Mammary epithelial cell (primary cell): ENCODE measurements at regions not wholly inside any gene's neighbourhood (a gene's known extent, or its start where the extent isn't known, plus 50 kb on each side); places are given as distances from the start of the nearest gene placed in this dataset.

Experiments used
- CTCF ChIP-seq, 2 donors: IDR thresholded peaks in 1 of 2; conservative IDR thresholded peaks in 1 of 2; 2 replicates each; pipeline ENCODE4 v1.5.1; 2011 to 2012; ENCODE audit warnings: inconsistent platforms in 2 of 2, low read length in 2 of 2, mild to moderate bottlenecking in 2 of 2, control low read depth in 1 of 2, low read depth in 1 of 2; ENCODE audit not compliant: insufficient read depth in 1 of 2; ENCODE audit errors: extremely low read depth in 1 of 2
- EZH2 ChIP-seq: IDR thresholded peaks from 2 replicates; pipeline ENCODE4 v1.6.1; 2012; ENCODE audit warnings: low read length, inconsistent platforms, borderline replicate concordance

- no peak for TF ChIP-seq CTCF (conservative IDR thresholded peaks at IDR 0.05 in 1 of 2, IDR thresholded peaks at IDR 0.05 in 1 of 2; ENCODE audit: extremely low read depth in 1 of 2, insufficient read depth in 1 of 2, low read depth in 1 of 2, low read length in 2 of 2)
- no peak for TF ChIP-seq EZH2
Observed at GRCh38 chr2:21262426-21262940, 138.7 kb downstream of the TDRD15 start.
